OCI-LY7 (cell line): ENCODE measurements at regions not wholly inside any gene's neighbourhood (a gene's known extent, or its start where the extent isn't known, plus 50 kb on each side); places are given as distances from the start of the nearest gene placed in this dataset.

Source experiments
- BruUV-seq: library from RNA; stranded (reverse); fragments of 400-500 nt; replicated peaks from 2 replicates; lab custom pipeline; 2021; lab: Mats Ljungman, UMichigan
- CTCF ChIA-PET: fragments of 300-600 bp; sonication (Branson Sonifier 250); formaldehyde crosslinking; loops from one replicate; lab custom pipeline; 2022; ENCODE audit warnings: antibody characterized with exemption; ENCODE audit not compliant: unreplicated experiment; lab: Charles Lee
- POLR2A ChIA-PET: fragments of 300-600 bp; sonication (Branson Sonifier 250); formaldehyde crosslinking; loops from one replicate; lab custom pipeline; 2022; ENCODE audit warnings: antibody characterized with exemption; lab: Charles Lee
- DNase-seq: peaks from one replicate; pipeline ENCODE4 v3.0.0-alpha.2; 2015; ENCODE audit warnings: low spot score
- H2AFZ ChIP-seq: fragments of 200-600 bp; sonication (generic), shearing (Covaris generic); 2 replicates; pipeline ENCODE4 v1.6.1; 2014; ENCODE audit warnings: mild to moderate bottlenecking, antibody characterized with exemption, low read length, moderate library complexity
- H3K27ac ChIP-seq: fragments of 200-600 bp; sonication (generic); 2 replicates; pipeline ENCODE4 v1.5.1; 2014; ENCODE audit warnings: mixed run types, low read depth, mild to moderate bottlenecking, moderate library complexity, low read length, inconsistent platforms; ENCODE audit not compliant: poor library complexity, severe bottlenecking
- H3K36me3 ChIP-seq: fragments of 200-600 bp; sonication (generic); 2 replicates; pipeline ENCODE4 v1.6.1; 2014; ENCODE audit warnings: mild to moderate bottlenecking, antibody characterized with exemption, low read length, moderate library complexity, mixed read lengths; ENCODE audit not compliant: insufficient read depth
- H3K4me1 ChIP-seq: fragments of 200-600 bp; sonication (generic); 2 replicates; pipeline ENCODE4 v1.5.1; 2014; ENCODE audit warnings: mild to moderate bottlenecking, low read length; ENCODE audit not compliant: insufficient read depth, poor library complexity, severe bottlenecking
- H3K4me2 ChIP-seq: fragments of 200-600 bp; sonication (generic); 2 replicates; pipeline ENCODE4 v1.6.1; 2014; ENCODE audit warnings: mild to moderate bottlenecking, low read length
- H3K4me3 ChIP-seq: fragments of 200-600 bp; sonication (generic); 2 replicates; pipeline ENCODE4 v1.5.1; 2014; ENCODE audit warnings: mild to moderate bottlenecking, low read depth, low read length; ENCODE audit not compliant: poor library complexity, severe bottlenecking
- H3K79me2 ChIP-seq: fragments of 200-600 bp; sonication (generic); 2 replicates; pipeline ENCODE4 v1.6.1; 2016; ENCODE audit warnings: low read depth, mild to moderate bottlenecking, low read length, moderate library complexity, mixed read lengths; ENCODE audit not compliant: insufficient read depth
- H3K9me2 ChIP-seq: fragments of 200-600 bp; sonication (generic); 2 replicates; pipeline ENCODE4 v1.6.1; 2016; ENCODE audit warnings: mild to moderate bottlenecking, low read length, mixed read lengths; ENCODE audit not compliant: insufficient read depth
- H3K9me3 ChIP-seq: fragments of 200-600 bp; sonication (generic); 2 replicates; pipeline ENCODE4 v1.6.1; 2014; ENCODE audit warnings: mild to moderate bottlenecking, mixed run types, low read length, mixed read lengths
- H4K20me1 ChIP-seq: fragments of 200-600 bp; sonication (generic); 2 replicates; pipeline ENCODE4 v1.6.1; 2014; ENCODE audit warnings: mild to moderate bottlenecking, antibody characterized with exemption, low read length, moderate library complexity, mixed read lengths; ENCODE audit not compliant: insufficient read depth
- CTCF ChIP-seq: fragments of 200-600 bp; sonication (generic); conservative IDR thresholded peaks from 2 replicates; pipeline ENCODE4 v1.5.1; 2014; ENCODE audit warnings: mild to moderate bottlenecking, antibody characterized with exemption, low read length, moderate library complexity, mixed read lengths
- EZH2phosphoT487 ChIP-seq: fragments of 200-600 bp; sonication (generic); IDR thresholded peaks from 2 replicates; pipeline ENCODE4 v1.6.1; 2018; ENCODE audit warnings: low read depth, borderline replicate concordance, mild to moderate bottlenecking, mixed run types, antibody characterized with exemption, low read length, moderate library complexity, mixed read lengths
- intact Hi-C: fragments of 100-400 bp; cut with micrococcal nuclease; formaldehyde crosslinking; loops from one replicate; pipeline ENCODE4 v1.10.0; 2022; ENCODE audit not compliant: unreplicated experiment

- POLR2A ChIA-PET, result no interaction called here
- H3K4me2 ChIP-seq, result no peak overlapping the region
- H3K4me1 ChIP-seq, result no peaks in the 10 kb centered on the region
- intact Hi-C loops, result no loop called here
- no peak overlapping the region for H2AFZ ChIP-seq
- no peaks in the 10 kb centered on the region for H3K9me2 ChIP-seq
- no peaks in the 10 kb centered on the region for H4K20me1 ChIP-seq
- no peak for DNase-seq
- CTCF ChIA-PET, result no interaction called here
- no peaks in the 10 kb centered on the region for H3K9me3 ChIP-seq
- no peaks in the 10 kb centered on the region for H3K36me3 ChIP-seq
- TF ChIP-seq CTCF (no peak), EZH2phosphoT487 (no peak)
- no peak overlapping the region for H3K4me3 ChIP-seq
- no peak overlapping the region for H3K27ac ChIP-seq
- H3K79me2 ChIP-seq, result no peaks in the 10 kb centered on the region
- BruUV-seq, result no TSS peak
Measured at GRCh38 chrX:4322916-4323315, 609.5 kb upstream of the PRKX start.

GRCh38 chrX:4320436-4320947 lies 607.0 kb upstream of the PRKX start:
- no peaks in the 10 kb centered on the region for H3K79me2 ChIP-seq
- no peak for DNase-seq
- POLR2A ChIA-PET, result no interaction called here
- no peak overlapping the region for H2AFZ ChIP-seq
- CTCF ChIA-PET, result no interaction called here
- no peaks in the 10 kb centered on the region for H3K9me2 ChIP-seq
- BruUV-seq, result no TSS peak
- TF ChIP-seq CTCF, result no peak
- no peak for TF ChIP-seq EZH2phosphoT487
- no peaks in the 10 kb centered on the region for H4K20me1 ChIP-seq
- intact Hi-C loops, result no loop called here
- H3K4me2 ChIP-seq, result no peak overlapping the region
- H3K9me3 ChIP-seq, result no peaks in the 10 kb centered on the region
- no peak overlapping the region for H3K4me3 ChIP-seq
- no peaks in the 10 kb centered on the region for H3K4me1 ChIP-seq
- no peak overlapping the region for H3K27ac ChIP-seq
- H3K36me3 ChIP-seq, result no peaks in the 10 kb centered on the region

- Histone ChIP-seq H4K20me1 (no peaks in the 10 kb centered on the region), H3K9me2 (no peaks in the 10 kb centered on the region), H3K27ac (no peak overlapping the region), H3K9me3 (no peaks in the 10 kb centered on the region), H3K4me1 (no peaks in the 10 kb centered on the region), H3K4me3 (no peak overlapping the region), H3K36me3 (no peaks in the 10 kb centered on the region), H2AFZ (no peak overlapping the region), H3K4me2 (no peak overlapping the region), H3K79me2 (no peaks in the 10 kb centered on the region)
- BruUV-seq, result no TSS peak
- POLR2A ChIA-PET, result no interaction called here
- intact Hi-C loops, result no loop called here
- CTCF ChIA-PET, result no interaction called here
- no peak for TF ChIP-seq CTCF
- no peak for TF ChIP-seq EZH2phosphoT487
- no peak for DNase-seq
Measured at GRCh38 chrX:4315891-4316290, 602.4 kb upstream of the PRKX start.
